Mucosa of descending colon (tissue), 3 donors: ENCODE measurements at regions not wholly inside any gene's neighbourhood (a gene's known extent, or its start where the extent isn't known, plus 50 kb on each side); places are given as distances from the start of the nearest gene placed in this dataset.

Source experiments
- ATAC-seq: fragments of 200-7000 bp; cut with Tn5 transposase; one replicate; pipeline ENCODE4 v1.9.1; 2020; ENCODE audit warnings: mild to moderate bottlenecking, moderate library complexity
- DNase-seq, 3 donors: peaks; one replicate each; pipeline ENCODE4 v3.0.0-alpha.2; 2020
- H3K36me3 ChIP-seq: fragments of 200-600 bp; one replicate; pipeline ENCODE4 v1.8.0; 2021; ENCODE audit warnings: low read depth, mild to moderate bottlenecking
- H3K4me1 ChIP-seq: fragments of 200-600 bp; one replicate; pipeline ENCODE4 v1.8.0; 2021; ENCODE audit warnings: low read depth, mild to moderate bottlenecking
- H3K4me3 ChIP-seq: fragments of 200-600 bp; one replicate; pipeline ENCODE4 v1.8.0; 2021; ENCODE audit warnings: mild to moderate bottlenecking
- H3K9me3 ChIP-seq: fragments of 200-600 bp; one replicate; pipeline ENCODE4 v1.8.0; 2021; ENCODE audit warnings: mild to moderate bottlenecking
- CTCF ChIP-seq: fragments of 200-600 bp; IDR thresholded peaks from one replicate; pipeline ENCODE4 v1.8.0; 2022; ENCODE audit warnings: antibody characterized with exemption, mild to moderate bottlenecking
- intact Hi-C, 2 donors: fragments of 100-400 bp; cut with DNase I in 1 of 2; cut with micrococcal nuclease in 1 of 2; formaldehyde crosslinking; loops; one replicate each; pipeline versions ENCODE4 v1.11.0 to v1.11.1; 2022; cut with DNase I, micrococcal nuclease
- donor health status: DM: no; HTN: no; CAD: no; lungs with moderate emphysema.
- donor health status: DM: no; HTN: no; CAD: no.
- donor health status: DM: no; HTN: yes; CAD: no.

GRCh38 chr3:182436547-182436946 is 356.8 kb upstream of the ATP11B start:
- no peaks in the 10 kb centered on the region for H3K9me3 ChIP-seq
- no peak overlapping the region for H3K4me3 ChIP-seq
- intact Hi-C loops: no loop called here
- H3K4me1 ChIP-seq: no peaks in the 10 kb centered on the region
- ATAC-seq (no peak), DNase-seq (no peak)
- no peaks in the 10 kb centered on the region for H3K36me3 ChIP-seq
- TF ChIP-seq CTCF: no peak

GRCh38 chr3:182438398-182438797 is 354.9 kb upstream of the ATP11B start:
- H3K4me1 ChIP-seq: no peaks in the 10 kb centered on the region
- no peak for TF ChIP-seq CTCF
- H3K36me3 ChIP-seq: no peaks in the 10 kb centered on the region
- intact Hi-C loops: no loop called here
- DNase-seq (no peak), ATAC-seq (no peak)
- no peak overlapping the region for H3K4me3 ChIP-seq
- no peaks in the 10 kb centered on the region for H3K9me3 ChIP-seq

- DNase-seq: no peak
- TF ChIP-seq CTCF: no peak
- H3K36me3 ChIP-seq: no peaks in the 10 kb centered on the region
- ATAC-seq: no peak
- no peaks in the 10 kb centered on the region for H3K9me3 ChIP-seq
- H3K4me3 ChIP-seq: no peak overlapping the region
- intact Hi-C loops: no loop called here
- no peaks in the 10 kb centered on the region for H3K4me1 ChIP-seq
Observed at GRCh38 chr3:182440101-182440500, 353.2 kb upstream of the ATP11B start.

- Histone ChIP-seq H3K9me3 (no peaks in the 10 kb centered on the region), H3K36me3 (no peaks in the 10 kb centered on the region), H3K4me3 (no peak overlapping the region), H3K4me1 (no peaks in the 10 kb centered on the region)
- intact Hi-C loops: no loop called here
- no peak for ATAC-seq
- no peak for DNase-seq
- TF ChIP-seq CTCF: no peak
Observed at GRCh38 chr3:182445576-182445975, 347.7 kb upstream of the ATP11B start.

- DNase-seq (no peak), ATAC-seq (no peak)
- Histone ChIP-seq H3K4me1 (no peaks in the 10 kb centered on the region), H3K36me3 (no peaks in the 10 kb centered on the region), H3K9me3 (no peaks in the 10 kb centered on the region), H3K4me3 (no peak overlapping the region)
- intact Hi-C loops: no loop called here
- TF ChIP-seq CTCF: no peak
Observed at GRCh38 chr3:182450942-182451787, 342.1 kb upstream of the ATP11B start.

- Histone ChIP-seq H3K9me3 (no peaks in the 10 kb centered on the region), H3K36me3 (no peaks in the 10 kb centered on the region), H3K4me3 (no peak overlapping the region), H3K4me1 (no peaks in the 10 kb centered on the region)
- DNase-seq: no peak
- TF ChIP-seq CTCF: no peak
- no peak for ATAC-seq
- intact Hi-C loops: no loop called here
Observed at GRCh38 chr3:182451871-182452270, 341.4 kb upstream of the ATP11B start.
